ENCODE measurements at regions not wholly inside any gene's neighbourhood (a gene's known extent, or its start where the extent isn't known, plus 50 kb on each side); places are given as distances from the start of the nearest gene placed in this dataset.
A peak's percentile ranks its signal among the peaks of the same experiment; 100 is the strongest.

DNA sequence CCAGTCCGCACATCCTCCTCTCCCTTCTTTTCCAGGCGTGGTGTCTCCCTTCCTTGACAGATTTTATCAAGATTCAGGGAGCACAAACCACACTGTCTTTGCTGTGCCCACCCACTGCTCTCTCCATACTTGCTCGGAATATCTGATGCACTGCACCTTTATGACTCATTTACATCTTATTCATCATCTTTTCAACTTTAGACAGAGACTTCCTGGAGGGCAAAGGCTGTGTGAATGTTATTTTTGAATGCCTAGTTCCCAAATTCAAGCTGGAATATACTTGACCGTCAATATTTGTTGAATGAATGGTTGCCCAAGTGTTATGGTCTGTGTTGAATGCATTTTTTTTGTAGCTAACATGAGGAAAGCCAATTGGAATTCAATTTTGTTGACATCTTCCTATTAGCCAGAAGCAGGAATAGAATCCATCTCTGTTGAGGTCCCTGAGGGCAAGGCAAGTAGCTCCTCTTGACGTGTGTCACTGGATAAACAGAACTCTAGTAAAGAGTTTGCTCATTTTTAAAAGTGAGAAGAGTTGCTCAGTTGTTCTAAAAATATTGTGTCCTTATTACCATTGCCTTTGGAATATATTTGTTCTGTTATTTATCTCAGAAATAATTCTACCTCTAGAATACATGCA, 95.0 kb downstream of the KLF6 start:
- DNase-seq, result no peak

DNA sequence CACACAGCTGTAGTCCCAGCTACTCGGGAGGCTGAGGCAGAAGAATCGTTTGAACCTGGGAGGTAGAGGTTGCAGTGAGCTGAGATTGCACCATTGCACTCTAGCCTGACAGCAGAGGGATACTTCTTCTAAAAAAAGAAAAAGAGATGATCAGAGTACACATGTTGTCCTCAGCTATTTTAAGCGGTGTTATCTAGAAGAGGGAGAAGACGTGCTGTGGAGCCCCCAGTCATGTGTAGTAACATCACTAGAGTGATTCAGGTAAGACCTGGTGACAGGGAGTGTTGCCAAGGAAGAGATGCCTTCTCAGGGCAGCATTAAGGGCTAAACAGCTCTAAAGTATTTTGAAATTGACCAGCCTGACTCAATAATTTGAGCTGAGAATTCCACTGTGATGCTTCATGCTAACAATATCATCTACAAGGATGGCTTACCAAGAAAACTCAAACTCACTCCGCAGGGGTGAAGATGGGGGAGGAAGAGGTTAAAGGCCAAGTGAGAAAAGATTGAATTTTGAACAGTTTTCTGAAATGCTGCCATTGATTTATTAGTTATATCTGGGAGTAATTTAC, 97.4 kb downstream of the KLF6 start:
- DNase-seq, result no peak

DNA sequence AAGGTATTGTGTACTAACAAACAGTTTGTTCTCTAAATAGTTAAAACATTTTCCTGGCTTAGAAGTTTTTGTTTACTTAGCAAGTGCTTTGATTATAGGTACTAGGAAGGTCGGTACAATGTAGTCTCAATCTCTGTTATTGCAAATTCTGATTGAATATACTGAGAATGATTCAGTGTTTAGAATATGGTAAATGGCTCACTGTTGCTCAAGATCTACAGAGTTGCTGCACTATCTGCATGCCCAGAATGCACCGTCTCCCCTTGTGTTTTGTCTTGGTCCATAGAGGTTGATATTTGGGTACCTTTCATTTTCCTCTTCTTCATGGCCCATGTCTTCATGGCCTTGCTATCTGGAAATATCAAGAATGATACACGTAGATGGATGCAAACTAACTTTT, 99.6 kb downstream of the KLF6 start:
- no peak for DNase-seq

DNA sequence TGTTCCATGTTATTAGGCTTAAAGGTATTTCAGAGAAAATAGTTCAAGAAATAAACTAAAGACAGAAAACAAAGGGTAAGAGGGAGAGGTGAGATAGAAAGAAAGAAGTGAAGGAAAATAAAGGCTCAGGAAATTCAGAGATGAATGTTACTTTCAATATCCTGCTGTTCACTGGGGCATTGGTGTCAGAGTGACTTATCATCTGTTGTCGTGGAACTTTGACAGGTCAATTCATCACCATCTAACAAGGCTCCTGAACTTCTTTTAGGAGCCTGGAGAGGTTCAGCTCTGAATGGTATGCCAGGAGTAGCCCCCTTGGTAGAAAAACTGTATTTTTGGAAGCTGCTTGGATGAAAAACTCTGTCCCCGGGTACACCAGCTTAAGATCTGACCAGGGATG, 100.1 kb downstream of the KLF6 start:
- DNase-seq, result no peak

DNA sequence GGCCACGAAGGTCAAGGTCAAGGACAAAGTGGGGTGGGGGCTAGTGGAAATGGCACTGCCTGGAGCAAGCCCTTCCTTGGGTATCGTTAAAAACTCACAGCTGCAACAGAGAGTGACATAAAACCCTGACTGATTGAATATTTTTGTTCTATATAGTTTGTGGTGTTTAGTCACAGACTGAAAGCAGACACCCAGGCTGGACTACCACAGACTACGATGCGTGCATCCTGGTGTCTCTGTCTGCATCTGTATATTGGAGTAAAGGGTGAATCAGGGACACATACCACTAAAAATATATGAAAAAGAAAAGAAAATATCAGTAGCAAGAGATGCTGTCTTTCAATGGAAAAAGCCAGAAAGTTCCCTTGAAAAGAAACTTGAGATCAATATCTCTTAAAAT, 101.4 kb downstream of the KLF6 start:
- DNase-seq, result no peak

DNA sequence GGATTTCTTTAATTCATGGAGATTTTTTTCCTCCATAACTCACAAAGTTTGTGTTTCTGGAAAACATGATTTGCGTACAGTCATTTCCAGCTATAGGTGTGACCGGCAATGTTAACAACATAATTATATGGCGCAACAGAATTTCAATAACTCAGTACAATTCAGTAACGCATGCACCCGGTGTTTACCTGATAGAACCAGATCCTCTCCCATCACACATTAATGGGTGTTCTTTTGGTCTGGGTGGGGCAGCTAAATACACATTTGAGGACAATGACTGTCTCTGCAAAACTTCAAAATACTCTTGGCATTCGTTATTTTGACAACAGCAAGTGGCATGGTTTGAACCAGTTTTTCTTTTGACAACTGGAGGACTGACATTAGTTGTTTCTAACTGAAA, 102.3 kb downstream of the KLF6 start:
- DNase-seq, result no peak

DNA sequence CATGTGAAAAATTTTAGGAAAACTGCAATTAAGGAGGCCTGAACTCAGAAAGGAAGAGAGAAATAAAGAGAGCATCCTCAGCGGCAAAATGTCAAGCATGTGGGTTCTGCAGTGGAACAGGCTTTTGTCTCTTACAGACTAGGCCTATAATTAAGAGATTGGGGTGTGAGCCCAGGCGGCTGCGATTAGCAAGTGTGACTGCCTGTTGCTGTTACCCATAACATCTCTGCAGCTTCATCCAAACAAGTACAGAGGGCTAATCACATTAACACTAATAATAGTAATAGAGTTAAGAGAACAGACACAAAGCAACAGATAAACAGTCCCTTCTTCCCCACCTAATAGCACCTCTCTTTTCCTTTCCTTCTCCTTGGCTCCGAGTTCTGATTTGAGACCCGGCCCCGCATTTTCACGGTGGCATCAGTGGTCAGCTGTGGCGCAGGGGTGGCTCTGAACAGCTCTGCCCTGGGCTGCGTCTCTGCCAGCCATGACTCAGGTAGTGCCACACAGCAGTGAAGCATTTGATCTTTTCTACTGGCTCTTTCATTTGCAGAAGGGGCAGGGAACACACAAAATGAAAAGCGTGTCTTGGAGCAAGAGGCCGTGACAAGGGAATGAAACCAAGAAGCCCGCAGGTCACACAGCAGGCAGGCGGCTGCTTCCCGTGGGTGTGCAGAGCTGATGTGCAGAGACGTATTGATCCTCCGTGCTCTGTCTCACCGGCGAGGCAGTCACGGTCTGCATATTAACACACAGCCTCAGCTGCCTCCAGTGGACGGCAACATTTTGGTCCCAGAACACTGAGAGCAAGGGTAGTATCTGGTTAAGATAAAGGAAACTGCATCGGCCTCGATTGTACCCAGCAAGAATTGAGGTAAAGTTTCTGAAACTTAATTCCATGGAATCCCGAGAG, 103.1 kb downstream of the KLF6 start:
- no peak for DNase-seq

DNA sequence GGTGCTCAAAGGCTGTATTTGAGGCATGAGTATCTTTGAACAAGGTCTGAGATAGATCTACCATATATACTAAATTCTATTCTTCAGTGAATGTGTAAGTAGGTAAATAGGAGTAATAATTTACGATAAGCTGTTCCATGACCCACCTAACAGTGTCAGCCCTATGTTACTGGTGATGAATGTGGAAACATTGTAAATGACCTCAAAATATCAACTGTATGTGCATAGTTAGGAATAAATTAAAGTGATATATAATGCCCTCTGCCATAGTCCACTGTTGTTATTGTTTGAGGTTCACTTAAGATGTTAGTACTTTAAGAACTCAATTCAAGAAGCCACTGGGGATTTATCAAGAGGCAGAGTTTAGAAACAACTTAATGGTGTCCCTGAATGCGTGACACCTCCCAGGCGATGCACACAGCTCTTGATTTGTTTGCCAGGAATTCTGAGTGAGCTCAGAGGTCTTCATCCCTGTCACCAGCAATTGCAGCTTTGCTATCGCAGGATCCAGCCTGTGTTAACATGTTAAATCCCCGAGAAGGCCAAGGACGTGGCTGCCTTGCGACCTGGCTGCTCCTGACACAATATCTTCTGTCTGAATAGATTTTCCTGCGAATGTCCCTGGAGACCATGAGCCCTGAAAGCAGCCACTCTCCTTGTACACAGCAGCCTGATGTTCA, 104.9 kb downstream of the KLF6 start:
- DNase-seq, result no peak

DNA sequence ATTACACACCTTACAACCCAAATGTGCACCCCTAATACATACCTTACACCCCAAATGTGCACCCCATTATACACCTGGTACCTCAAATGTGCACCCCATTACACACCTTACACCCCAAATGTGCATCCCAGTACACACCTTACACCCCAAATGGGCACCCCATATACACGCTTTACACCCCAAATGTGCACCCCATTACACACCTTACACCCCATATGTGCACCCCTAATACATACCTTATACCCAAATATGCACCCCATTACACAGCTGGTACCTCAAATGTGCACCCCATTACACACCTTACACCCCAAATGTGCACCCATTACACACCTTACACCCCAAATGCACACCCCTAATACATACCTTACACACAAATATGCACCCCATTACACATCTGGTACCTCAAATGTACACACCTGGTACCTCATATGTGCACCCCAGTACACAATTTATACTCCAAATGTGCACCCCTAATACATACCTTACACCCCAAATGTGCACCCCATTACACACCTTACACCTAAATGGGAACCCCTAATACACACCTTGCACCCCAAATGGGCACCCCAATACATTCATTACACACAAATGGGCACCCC, 106.3 kb downstream of the KLF6 start:
- no peak for DNase-seq

DNA sequence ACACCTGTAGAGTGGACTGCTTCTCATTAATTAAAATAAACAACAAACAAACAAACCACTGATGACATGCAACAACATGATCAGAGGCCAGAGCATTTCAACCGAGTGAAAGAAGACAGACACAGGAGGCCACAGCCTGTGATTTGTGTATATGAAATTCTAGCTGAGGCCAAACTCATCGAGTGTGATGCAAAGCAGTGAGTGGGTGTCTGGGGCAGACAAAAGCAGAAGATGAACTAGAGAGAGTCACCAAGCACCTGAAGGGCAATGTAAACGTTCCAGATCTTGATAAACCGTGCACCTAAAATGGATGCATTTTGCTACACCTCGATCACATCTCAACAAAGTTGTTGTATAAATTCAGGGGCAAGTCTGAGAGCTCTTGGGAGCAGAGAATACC, 108.4 kb downstream of the KLF6 start:
- no peak for DNase-seq

DNA sequence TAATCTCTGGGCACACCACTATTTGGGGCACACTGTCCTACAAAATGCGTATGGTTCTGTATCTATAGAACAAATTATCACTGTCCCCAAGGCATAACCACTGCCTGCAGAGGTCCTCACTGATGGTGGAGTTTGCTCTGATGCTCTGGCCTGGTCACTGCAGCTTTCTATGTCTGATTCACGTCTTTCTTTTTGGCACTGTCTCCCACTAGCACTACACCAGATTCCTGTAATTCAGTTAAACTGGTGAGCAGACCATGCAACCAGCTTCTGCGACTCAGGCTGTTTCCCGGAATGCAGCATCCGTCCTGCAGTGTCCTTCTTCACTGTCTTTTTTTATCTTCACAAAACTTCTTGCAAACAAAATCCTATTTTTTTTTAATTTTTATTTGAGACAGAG, 112.8 kb downstream of the KLF6 start:
- no peak for DNase-seq

DNA sequence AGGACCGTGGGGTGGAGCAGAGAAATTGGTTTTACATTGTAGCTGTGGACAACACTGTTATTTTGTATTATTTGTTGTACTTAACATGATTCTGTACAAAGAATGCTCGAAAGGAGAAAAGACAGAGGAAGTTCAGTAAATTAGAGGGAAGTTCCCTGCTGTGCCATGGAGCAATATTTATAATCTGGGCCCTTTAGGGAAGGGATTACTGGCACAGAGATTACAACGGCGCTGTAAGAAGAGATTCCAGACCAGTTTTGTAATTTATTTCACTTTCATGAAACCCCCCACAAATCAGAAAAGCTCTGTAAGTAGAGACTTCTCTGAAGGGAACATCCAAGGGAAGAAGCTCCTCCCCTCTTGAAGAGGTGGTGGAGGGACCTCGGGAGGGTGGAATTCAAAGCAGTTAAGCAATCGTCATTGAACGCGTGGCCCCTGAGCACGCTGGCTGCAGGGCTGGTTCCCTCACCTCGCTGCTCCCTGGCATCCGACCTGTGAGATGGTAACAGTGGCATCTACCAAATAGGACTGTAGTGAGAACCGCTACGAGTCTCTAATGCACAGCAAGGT, 113.5 kb downstream of the KLF6 start:
- no peak for DNase-seq

DNA sequence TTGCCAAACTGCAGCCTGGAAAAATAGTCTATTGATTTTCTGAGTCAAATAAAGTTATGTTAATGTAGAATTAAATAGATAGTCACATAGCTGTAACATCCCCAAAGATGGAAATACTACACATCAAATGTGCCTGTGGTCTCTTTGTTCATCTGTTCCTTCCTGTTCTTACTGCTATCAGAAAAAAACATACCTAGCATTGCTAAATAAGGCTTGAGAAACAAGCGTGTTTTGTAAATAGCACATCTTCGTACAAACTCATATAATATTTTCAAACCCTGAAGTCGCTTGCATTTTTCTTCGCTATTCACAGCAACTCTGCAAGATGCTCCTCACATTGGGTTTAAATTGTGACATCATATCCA, 116.1 kb downstream of the KLF6 start:
- DNase-seq, result no peak

DNA sequence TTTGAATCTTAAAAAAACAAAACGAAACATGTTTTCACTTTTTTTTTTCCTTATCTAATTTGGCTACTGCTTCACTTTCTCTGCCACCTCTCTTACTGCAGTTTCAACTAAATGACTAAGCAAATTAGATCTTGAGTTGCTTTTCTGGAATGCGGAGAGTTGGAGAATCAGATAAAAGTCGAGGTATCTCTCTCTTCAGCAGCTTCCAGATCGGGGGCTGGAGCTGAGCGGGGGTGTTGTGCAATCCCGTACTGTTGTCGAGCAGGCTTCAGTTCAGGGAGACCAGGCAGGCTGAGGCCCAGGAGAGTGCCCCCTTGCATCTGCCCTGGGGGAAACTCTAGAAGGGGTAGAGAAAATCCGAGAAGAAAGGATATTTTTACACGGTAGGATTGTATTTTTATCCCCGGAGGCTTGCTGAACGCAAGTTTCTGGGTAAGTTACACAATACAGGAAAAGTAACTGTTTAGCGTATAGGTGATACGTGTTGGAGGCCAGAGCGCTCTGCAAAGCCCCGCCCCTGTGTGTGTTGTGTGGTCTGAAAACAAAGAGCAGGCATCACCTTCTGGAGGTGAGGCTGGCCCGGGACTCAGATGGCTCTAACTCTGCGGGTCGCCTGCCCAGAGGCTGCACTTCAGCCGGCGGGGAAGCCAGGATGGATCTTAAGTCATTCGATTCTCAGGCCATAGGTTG, 116.6 kb downstream of the KLF6 start:
- DNase-seq, result peak; percentile 53

DNA sequence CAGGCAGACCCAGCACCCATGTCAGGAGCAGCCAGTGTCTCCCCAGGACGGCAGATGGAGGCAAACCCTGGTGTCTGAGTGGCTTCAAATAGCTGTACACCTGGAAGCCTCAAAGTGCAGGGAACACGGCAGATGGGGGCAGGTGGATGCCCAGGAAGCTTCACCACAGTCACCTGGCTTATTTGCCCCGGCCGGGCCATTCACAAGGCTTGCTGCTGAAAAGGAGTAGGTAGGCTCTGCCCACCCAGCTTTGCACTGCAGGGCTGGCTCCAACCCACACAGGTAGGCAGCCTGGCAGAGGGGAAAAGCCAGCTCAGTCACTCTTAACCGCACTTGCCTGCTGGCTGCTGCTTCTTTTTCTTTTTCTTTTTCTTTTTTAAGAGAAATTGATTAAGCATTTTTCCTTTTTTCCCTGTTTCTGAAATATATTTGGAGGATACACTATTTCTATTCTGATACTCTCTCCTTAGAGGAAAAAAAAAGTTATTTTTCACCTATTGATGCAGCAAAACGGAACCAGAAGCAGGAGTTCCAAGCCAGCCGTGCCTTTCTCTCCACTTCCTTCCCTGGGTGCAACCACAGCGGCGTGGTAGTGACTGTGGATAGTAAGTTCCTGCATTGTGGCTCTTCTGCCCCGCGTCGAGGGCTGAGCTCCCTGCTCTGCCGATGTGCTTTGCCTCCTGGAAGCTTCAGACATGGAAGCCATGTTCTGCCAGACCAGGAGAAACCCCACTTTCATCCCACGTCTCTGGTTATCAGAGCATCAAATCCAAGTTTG, 118.3 kb downstream of the KLF6 start:
- no peak for DNase-seq

DNA sequence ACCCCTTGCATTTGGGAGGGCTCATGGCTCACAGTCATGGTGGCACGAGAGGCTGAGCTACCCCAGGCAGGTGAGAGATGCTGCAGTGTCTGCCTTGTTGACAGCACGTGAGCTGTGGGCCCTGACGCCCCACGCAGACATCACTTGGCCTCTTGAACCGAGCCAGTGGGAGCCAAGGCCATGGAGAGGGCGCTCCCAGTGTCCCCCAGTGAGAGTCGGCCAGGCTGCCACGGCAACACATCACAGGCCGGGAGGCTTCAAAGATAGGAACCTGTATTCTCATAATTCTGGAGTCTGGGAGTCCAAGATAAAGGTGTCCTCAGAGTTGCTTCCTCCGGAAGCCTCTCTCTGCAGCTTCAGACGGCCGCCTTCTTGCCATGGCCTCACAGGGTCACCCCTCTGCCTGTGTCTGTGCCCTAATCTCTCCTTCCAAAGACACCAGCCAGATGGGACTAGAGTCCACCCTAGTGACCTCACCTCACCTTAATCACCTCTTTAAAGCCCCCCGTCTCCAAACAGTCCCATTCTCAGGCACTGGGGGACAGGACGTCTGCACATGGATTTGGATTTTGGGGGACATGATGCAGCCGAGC, 119.6 kb downstream of the KLF6 start:
- no peak for DNase-seq

DNA sequence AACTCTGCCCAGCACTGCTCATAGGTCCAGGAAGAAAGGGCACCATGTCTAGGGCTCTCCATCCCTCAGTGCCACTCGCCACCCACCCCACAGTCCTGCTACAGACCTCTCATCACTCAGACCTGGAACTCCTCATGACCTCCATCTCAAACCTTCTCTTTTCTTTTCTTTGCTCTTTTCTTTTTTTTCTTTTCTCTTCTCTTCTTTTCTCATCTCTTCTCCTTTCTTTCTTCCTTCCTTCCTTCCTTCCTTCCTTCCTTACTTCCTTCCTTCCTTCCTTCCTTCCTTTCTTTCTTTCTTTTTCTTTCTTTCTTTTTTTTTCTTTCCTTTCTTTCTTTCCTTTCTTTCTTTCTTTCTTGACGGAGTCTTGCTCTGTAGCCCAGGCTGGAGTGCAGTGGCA, 122.2 kb downstream of the KLF6 start:
- DNase-seq, result no peak

DNA sequence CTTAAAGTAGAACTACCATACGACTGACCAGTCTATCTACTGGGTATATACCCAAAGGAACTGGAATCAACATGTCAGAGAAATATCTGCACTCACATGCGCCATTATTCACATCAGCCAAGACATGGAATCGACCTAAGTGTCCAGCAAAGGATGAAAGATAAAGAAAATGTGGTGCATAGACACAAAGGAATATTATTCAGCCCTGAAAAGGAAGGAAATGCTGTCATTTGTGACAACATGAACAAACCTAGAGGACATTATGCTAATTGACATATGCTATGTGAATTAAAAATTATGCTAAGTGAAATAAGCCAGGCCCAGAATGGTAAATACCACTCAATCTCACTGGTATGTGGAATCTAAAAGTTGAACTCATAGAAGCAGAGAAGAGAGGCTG, 123.7 kb downstream of the KLF6 start:
- no peak for DNase-seq

DNA sequence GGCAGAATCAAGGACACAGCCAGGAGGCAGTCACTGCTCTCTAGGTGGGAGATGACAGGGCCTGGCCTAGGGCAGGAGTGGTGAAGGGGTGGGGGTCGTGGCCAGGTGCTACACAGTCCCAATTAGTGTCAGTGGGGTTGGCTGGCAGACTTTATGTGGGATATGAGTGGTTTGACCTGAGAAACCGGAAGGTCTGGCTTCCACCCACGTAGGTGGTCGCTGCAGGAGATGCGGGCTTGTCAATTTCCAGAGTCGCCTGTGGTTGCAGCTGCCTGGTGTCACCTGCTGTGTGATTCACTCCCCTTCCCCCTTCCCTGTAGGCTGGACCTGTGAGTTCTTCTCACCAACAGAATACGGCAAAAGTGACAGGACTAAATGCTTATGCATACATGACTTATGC, 124.3 kb downstream of the KLF6 start:
- no peak for DNase-seq

DNA sequence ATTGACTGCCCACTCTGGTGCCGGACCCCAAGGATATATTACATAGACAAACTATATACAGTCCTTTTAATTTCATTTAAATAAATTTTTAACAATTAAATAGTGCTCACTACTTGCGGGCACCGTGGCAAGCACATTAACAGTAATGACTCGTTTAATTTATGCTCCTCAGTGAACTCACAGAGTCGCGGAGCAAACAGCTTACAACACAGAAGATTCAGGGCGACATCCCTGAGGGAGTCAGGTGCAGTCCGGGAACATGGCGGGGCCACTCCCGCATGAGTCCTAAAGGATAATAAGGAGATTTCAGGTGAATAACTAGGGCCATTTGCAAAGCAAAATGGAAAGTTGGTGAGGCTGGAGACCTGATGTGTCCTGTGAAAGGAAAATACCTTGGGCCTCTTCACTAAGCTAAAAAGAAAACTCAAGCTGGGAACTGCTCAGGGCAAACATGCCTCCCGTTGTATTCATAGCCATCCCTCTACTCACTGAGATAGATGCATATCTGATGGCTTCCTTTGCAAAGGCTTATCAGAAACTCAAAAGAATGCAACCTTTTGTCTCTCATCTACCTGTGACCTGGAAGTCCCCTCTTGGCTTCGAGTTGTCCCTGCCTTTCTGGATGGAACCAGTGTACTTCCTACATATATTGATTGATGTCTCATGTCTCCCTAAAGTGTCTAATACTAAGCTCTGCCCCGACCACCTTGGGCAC, 125.6 kb downstream of the KLF6 start:
- DNase-seq, result no peak
